DMS 273 (cell line): ENCODE measurements at regions not wholly inside any gene's neighbourhood (a gene's known extent, or its start where the extent isn't known, plus 50 kb on each side); places are given as distances from the start of the nearest gene placed in this dataset.

Experiments used
- DNase-seq: peaks from one replicate; lab custom pipeline; 2025; ENCODE audit not compliant: unreplicated experiment; lab: John Stamatoyannopoulos, UW

DNA sequence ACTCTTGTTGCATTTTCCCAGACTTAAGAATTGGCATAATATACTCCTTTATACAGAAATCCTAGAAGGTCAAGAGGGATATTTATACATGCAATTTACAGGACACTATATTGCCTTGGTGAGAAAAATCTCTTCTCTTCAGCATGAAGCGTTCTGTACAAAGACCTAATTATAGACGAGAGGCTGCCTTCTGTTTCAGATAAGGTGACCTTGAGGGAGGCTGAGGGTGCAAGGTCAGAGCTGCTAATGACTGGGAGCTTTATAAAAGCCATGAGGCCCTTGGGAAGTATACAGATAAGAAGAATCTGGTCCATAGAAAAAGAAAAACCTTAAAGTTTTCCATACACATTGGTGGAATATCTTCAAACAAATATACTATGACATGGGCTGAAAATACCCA is 156.3 kb upstream of the SOX9 start:
- DNase-seq: no peak

DNA sequence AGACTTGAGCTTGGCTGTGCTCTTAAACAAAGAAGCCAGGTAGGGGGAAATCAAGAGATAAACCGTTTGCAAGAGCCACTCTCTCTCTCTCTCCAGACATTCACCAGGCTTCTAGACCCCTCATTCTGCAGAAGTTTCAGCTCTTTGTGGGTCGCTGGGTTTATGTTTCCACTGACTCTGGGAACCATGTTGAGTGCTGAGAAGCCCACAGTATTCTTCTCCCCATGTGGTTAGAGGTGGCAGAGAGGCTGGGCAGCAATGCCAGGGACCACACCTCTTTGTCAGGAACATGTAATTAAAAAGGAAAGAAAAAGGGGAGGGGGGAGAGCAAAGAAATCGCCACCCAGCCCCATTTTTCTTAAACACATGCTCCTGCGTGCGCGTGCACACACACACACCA is 154.8 kb upstream of the SOX9 start:
- no peak for DNase-seq

DNA sequence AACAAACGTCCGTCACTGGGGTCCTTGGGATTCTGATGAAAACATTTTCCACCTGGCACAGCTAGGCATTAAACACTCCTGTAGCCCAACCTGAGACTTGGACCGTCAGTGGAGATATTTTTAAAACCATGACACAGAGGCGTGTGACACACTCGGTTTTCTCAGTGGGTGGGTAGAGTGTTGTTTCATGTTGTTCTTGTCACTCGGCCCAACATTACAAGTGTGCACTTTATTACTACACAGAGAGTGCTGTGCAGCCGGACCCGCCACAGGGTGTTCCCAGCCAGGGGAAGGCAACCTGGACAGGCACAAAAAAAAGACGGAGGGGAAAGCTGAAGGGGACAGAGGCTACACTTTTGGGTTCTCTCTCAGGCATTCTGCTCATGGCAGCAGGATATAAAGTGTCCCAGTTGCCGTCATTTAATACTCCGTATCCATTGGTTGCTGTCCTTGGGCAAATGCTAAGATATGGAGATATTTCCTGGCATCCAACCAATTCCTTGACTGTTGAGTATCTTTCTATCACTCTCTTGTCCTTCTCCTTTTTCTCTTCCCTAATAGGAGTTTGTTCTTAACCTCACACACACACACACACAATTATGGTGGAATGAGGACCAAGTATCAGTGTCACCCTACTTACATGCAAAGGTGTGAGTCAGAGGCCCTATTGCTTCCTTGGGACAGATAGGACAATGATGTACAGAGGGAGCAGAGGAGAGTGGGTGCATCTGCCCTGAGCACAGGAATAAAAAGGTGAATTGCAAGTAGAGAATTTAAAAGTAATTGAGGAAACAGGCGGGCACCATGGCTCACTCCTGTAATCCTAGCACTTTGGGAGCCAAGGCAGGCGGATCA is 154.1 kb upstream of the SOX9 start:
- DNase-seq: no peak

DNA sequence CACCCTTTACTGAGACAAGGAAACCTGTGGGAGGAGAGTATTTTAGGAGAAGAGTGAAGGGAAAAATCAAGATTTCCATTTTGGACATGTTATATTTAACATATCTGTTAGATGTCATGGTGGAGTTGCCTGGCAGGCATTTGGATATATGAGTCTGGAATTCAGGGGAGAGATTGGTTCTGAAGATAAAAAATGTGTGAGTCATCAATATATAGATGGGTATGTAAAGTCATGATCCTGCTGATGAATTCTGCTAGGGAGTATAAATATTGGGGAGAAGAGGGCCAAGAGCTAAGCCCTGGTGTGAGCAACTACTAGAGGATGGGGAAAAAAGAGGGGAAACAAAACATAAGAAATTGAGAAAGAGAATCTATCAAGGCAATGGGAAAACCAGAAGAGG is 151.3 kb upstream of the SOX9 start:
- DNase-seq: no peak

DNA sequence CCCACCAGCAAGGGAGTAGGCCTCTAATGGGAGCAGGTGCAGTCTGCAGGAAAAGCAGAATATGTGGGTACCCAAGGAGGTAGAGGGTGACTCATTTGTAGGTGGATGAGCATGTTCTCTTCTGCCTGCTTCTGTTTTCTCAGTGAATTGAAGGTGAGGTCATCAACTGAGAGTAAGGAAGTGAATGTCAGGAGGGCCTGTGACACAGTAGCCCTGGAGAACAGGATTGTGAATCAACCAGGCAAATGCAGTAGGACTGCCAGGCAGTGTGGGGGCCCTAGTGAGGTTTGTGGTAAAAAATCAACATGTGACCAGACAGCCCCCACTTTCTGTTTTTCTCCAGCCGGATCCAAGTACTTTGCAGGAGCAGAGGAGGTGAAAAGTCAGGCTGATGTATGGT is 150.5 kb upstream of the SOX9 start:
- DNase-seq: no peak

DNA sequence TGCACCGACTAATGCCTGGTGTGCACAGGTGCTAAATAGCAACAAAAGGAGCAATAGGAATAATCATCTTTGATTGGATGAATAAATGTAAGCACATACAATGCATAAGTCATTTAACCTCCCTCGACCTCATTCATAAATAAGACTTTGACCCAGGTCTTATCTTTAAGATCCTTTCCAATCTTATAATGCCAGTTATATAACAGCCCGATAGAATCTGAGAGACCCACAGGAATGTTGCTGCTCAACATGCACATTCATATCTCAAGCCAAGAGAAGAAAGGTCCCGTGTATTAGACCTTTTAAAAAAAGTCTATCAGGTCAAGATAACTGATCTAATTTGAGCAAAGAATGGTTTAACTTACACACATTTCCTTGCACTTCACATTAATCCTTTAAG is 146.8 kb upstream of the SOX9 start:
- DNase-seq: no peak

DNA sequence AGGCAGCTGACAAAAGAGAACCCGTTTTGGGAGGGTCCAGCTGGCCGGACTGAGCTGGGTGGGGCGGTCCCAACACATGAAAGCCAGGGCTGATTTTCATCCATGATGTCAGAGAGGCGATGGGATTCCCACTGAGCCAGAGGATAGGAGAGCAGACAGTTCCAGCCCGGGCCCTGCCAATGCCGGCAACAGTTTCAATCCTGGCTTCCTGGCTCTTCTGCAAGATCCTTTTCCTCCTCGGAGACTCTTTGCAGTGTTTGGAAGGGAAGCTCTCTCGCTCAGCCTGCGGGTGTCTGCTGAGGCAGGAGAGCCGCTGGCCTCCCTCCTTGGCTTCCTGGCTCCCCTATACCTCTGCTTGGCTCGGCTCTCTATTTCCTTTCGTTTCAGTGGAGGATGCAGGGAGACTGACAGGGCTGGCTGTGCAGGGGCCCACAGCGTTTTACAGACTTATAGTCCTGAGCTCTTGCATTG is 145.5 kb upstream of the SOX9 start:
- DNase-seq: no peak

DNA sequence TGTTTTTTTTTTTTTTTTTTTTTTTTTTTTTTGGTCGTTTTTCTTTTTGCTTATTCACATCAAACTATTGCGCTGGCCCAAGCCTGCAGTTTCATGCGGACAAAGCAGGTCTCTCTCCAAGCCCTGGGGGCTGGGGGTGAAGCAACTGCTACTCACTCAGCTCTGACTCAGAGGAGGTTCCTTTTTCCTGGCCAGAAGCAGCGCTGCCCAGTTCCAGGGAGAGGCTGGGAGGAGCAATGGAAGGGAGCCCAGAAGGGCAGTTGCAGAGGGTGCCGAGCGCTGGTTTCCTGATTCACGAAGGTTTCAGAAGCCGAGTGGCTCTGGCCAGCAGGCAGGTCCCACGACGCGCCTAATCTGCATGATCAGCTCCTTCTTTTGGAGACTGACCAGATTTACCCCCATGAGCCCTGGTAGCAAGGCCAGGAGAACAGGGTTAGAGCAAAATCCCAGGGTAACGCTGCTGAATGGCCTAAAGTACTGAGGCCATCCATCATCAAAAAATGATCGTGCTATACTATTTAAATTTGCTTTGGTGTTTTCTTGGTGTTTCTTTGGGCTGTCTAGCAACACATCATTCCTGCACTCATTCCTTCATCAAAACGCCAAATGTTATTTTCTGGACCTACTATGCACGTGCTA is 144.7 kb upstream of the SOX9 start:
- no peak for DNase-seq

DNA sequence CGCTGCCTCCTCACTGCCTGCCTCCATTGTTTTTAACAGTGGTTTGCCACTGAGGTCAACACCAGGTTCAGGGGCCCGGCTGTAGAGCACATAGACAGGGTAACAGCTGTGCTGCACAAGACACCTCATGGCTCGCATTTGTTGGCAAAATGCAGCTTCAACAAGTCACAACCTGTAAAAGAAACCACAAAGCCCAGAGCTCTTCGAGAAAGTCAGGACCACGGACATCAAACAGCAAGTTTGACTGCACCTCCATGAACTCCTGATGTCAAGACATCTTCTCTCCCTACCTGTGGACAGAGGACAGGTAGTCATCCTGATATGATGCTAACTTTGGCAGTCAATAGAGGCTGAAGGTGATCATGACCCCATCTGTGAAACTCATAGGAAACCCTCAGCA is 142.4 kb upstream of the SOX9 start:
- DNase-seq: peak; percentile 60

DNA sequence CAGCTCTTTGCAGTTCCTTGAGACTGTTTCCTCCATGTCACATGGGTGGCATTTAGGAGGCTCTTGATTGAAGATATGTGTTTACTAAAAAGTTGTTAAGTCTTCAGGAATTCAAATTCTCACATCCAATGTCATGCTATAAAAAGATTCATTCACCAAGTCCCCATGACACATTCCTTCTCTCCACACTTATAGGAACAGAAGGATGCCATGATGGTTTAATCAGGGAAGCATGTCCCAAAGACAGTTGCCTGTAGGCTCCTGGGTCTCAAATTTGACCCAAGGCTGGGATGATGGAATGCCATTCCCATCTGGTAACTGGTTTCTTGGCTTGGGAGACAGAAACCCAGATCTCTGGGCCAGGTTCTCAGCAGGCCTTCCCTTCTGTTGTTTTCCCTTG is 140.6 kb upstream of the SOX9 start:
- no peak for DNase-seq

DNA sequence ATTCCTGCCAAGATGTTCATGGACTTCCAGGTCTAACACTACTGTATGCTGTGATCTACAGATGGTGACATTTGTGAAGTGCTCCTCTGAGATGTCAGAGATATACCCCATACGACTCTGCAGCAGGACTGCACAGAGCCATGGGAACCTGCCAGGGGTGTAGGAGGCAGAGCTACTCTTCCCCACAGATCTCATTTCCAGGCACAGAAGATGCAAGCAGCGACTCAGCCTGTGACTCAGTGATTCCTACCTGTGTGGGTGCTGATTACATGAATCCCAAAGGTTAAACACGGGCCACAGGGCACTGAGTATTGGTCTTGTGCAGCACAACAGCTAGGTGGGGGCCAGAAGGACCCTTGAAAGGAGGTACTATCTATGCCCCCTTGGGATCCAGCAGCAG is 137.0 kb upstream of the SOX9 start:
- DNase-seq: no peak

DNA sequence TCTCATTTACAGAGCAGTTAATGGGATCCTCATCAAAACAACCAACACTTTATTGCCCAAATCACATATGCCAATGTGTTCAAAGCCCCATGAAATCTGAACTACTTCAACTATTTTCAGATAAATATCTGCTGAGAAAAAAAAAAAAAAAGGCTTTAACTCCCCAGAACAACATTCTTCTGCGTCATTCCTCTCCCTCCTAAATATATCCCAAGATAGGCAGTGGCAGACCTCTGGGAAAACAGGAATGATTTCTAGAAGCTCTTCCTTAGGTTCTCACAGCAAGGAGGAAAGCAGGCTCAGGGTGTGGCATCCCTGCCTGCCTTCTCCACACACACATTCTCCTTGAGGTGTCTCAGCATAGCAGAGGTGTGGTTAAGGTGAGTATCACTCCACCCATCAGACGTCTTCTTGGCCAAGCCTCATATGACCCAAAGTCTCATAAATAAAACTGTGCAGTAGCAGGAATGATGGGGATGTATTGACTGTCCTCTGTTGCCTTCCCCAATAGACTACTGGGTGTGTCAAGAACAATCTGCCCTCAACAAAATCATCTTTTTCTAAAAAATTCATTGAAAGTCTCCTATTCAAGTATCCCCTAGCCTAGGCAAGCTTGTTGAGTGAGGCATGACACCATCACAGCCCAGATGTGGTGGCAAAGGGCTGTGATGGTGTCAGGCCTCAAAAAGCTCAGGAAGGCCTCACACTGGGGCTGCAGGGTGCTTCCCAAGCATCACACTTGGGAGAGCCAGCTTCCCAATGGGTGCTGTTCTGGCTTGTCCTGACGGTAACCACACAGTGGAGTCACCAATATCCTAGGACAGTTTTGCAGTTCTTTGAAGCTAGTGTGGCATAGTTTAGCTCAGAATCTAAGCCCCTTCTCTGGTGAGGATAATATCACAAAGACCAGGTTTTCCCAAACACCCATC is 135.4 kb upstream of the SOX9 start:
- no peak for DNase-seq

DNA sequence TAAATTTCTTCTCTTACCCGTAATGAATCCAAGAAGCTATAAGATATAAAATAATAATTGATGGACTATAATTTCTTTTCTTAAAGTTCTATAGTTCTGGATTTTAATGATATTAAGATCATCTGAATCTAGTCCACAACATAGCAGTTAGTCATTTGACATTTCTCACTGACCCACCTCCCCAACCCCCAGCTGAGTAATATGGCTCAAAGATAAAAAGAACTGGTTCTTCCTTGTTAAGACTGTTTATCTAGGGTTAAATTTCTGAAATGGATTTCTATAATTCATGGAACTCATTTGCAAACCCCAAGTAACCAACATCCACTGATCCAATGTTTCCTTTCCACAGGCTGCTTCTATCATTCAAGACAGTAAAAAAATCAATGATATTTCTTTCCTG is 133.9 kb upstream of the SOX9 start:
- DNase-seq: no peak

DNA sequence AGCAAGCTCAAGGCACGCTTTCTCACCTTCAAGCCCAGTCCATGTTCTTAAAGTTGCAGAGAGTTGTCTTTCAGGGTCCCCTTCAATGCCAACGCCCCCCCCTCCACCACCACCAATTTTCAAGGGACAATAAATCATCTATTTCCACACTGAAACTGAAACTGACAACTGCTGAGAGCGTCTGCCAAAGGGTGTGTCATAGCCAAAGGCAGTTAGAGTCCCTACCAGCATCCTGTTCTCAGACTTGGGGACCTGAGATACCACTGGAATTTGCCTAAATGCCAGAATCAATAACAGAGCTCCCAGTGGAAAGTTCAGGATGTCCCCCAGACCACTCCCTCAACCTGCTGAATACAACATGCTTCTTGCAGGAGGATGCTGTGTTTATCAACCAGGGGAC is 133.2 kb upstream of the SOX9 start:
- DNase-seq: no peak

DNA sequence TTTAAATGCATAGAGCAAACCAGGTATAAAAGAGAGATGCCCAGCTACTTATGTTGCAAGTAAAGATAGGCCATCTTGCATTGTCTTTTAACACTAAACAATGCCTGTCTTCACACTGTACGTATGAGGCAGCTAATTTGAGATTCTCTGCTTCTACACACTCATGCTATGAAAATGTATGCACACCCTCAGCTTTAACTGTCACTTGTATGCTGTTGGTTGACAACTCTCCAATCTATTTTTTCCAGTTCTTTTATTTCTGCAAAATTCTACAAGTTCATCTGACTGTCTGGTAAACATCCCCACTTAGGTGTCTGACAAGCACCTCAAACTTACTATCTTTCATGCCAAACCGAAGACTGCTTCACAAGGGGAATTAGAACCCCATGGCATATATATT is 131.7 kb upstream of the SOX9 start:
- no peak for DNase-seq

DNA sequence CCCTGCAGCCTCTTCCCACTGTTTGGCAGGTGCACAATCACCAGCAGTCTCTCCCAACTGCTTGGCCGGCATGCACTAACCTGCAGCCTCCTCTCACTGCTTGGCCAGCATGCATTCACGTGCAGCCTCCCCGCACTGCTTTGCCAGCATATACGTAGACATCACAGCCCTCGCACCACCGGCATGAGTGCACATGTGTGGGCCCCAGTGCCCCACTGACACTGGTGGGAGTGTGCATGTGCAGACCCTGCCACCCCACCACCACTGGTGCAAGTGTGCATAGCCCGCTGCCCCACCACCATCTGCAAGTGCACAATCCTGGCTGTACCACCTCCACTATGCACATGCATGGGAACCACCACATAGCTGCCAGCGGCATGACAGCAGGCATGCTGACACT is 127.5 kb upstream of the SOX9 start:
- no peak for DNase-seq

DNA sequence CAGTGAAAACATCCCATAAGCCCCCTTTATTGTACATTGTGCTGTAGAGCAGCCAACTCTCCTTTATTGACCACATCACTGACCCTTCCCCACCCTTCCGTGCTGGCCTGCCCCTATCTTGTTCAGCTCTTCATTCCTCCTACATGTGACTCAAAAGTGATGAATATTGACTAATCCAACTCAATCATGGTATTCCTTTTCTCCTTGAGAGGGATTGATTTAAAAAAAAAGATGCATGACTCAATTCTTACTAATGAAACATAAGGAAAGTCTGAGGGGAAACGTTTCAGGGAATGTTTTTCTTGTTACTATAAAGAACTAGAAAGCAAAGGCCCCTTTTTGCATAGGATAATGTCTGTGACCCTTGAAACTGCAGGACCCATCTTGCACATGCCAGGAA is 125.2 kb upstream of the SOX9 start:
- no peak for DNase-seq

DNA sequence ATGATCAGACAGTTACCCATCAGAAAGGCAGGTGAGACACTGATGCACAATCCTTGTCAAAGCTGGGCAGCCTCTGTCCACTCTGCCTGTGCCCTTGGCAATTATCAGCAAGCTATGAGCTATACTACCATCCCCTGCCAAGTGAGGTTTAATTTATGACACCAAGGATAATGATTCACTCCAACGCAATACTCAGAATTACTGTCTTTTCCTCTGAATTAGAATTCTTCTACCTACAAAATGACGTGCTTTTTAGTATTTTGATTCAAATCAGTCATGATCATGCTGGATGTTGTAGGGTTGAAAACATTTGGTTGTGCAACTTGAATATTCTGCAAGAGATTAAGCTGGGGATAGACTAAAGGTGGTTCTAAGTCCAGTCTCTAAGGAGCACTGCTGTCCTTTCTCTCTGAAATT is 116.8 kb upstream of the SOX9 start:
- DNase-seq: no peak

DNA sequence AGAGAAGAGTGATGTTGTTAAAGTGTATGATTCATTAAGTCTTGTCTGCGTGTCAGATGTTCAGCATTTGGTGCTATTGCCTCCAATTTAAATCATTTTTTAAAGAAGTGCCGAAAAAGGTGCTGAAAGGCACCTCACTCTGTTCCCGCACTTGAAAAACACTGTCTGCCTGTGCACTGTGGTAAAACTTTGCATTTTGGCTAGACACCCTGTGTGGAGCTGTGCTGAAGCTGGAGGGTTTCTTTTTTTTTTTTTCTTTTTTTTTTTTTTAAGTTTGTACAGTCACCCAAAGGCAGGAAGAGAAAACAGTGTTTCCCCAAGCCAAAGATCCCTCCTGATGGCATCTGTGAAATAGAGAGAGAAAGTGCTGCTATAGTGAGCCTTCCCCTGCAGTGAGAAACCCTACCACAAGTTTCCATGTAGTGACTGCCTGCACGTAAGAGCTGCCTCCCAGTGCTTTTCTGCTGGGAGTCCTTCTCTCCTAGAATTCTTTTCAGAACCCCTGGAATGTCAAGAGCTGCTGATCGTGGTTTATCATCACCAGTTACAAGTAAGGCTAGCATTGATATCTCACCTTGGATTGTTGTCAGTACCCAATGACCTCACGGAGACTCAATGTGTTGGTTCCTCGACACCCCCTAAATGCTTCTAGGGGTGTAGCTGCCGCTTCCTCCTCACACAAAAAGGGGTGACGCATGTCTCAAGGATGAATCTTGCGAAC is 116.0 kb upstream of the SOX9 start:
- DNase-seq: no peak

DNA sequence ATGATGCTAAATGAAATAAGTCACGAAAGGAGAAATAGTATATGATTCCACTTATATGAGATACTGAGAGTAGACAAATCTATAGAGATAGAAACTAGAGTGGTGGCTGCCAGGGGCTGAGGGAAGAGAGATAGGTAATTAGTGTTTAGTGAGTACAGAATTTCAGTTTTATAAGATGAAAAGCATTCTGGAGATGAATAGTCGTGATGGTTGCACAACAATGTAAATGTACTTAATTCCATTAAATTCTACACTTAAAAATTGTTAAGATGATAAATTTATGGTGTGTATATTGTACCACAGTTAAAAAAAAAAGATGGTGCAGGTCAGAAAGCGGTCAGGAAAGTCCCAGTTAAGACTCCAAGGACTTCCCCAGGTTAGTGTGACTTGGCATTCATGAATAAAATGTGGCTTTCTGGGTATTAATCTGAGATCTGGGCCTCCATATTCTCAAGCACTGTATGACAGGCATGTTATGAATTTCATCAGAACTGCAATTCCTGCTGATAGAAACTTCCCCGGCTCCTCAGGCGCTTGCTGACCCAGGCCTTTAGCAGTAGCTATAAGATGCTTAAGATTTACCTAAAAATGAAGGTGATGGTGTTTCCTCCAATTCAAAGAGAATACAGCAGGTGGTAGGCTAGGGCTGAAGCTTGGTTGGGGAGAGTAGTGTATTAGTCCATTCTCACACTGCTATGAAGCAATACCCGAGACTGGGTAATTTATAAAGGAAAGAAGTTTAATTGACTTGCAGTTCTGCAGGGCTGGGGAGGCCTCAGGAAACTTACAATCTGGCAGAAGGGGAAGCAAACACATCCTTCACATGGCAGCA is 115.3 kb upstream of the SOX9 start:
- no peak for DNase-seq
